Lung (tissue), 11 donors: ENCODE measurements at regions not wholly inside any gene's neighbourhood (a gene's known extent, or its start where the extent isn't known, plus 50 kb on each side); places are given as distances from the start of the nearest gene placed in this dataset.
"Not testable (repeated sequence)": the region's sequence is repeated elsewhere in the genome, so short reads cannot be mapped to it uniquely, and the experiment has no call there.

ENCODE experiments used
- ATAC-seq: fragments of 200-7000 bp; cut with Tn5 transposase; one replicate; pipeline ENCODE4 v1.9.1; 2020; ENCODE audit warnings: moderate number of reproducible peaks; ENCODE audit not compliant: insufficient read depth, low FRiP score
- DNase-seq, 3 donors: peaks; one replicate each; pipeline ENCODE4 v3.0.0-alpha.2; 2013 to 2017
- H3K27ac ChIP-seq, 2 donors: one replicate each; pipeline ENCODE4 v1.5.1; 2013; ENCODE audit warnings: mild to moderate bottlenecking in 2 of 2, moderate library complexity in 2 of 2, control low read depth in 1 of 2, inconsistent platforms in 1 of 2, low read depth in 1 of 2, low read length in 1 of 2
- H3K27me3 ChIP-seq, 3 donors: one replicate each; pipeline ENCODE4 v1.5.1; 2013; ENCODE audit warnings: low read length in 2 of 3; ENCODE audit not compliant: control insufficient read depth in 3 of 3, insufficient read depth in 3 of 3
- H3K36me3 ChIP-seq, 4 donors: one replicate each; pipeline ENCODE4 v1.5.1; 2013; ENCODE audit warnings: low read length in 4 of 4, mild to moderate bottlenecking in 1 of 4, moderate library complexity in 1 of 4; ENCODE audit not compliant: control insufficient read depth in 4 of 4, insufficient read depth in 4 of 4
- H3K4me1 ChIP-seq, 5 donors: one replicate each; pipeline ENCODE4 v1.5.1; 2013; ENCODE audit warnings: low read length in 5 of 5, mild to moderate bottlenecking in 2 of 5, moderate library complexity in 1 of 5; ENCODE audit not compliant: control insufficient read depth in 5 of 5, insufficient read depth in 5 of 5
- H3K4me3 ChIP-seq: one replicate; pipeline ENCODE4 v1.5.1; 2013; ENCODE audit warnings: mild to moderate bottlenecking, control low read depth, moderate library complexity
- H3K9ac ChIP-seq, 2 donors: one replicate each; pipeline ENCODE4 v1.5.1; 2013; ENCODE audit warnings: low read length in 2 of 2, control low read depth in 1 of 2; ENCODE audit not compliant: insufficient read depth in 1 of 2
- H3K9me3 ChIP-seq, 4 donors: one replicate each; pipeline ENCODE4 v1.5.1; 2013; ENCODE audit warnings: low read length in 3 of 4, mild to moderate bottlenecking in 1 of 4, moderate library complexity in 1 of 4; ENCODE audit not compliant: control insufficient read depth in 4 of 4, insufficient read depth in 3 of 4
- CTCF ChIP-seq: IDR thresholded peaks from 2 replicates; pipeline ENCODE4 v1.5.1; 2012; ENCODE audit warnings: mild to moderate bottlenecking; ENCODE audit errors: control extremely low read depth, extremely low read depth
- WGBS, 2 donors: extraction: QIAGEN DNeasy Blood & Tissue Kit; methylation state at CpG; one replicate each; pipeline ENCODE4 v1.1.7; 2013; 5-methylcytosine and 5-hydroxymethylcytosine counted together
- donor health status: control.
- donor health status: control.
- donor health status: Bipolar disorder and iron deficiency.
- donor health status: healthy.
- donor health status: DM: yes; HTN: yes; CAD: no.

DNA sequence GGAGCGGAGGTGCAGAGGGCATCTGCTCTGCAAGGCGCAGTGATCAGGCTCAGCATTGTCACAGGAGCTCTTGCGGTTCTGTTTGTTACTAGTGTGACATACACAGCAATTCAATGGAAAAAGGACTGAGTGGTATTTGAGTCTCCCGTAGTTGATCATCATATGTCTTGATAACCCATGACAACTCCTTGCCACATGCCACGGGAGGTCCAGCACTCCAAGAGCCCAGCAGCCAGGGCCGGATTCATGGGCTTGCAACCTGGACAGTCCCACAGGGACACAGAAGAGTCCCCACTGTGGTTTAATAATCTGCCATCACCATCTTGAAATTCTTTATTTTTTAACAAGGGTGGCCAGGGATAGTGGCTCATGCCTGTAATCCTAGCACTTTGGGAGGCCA, 58.1 kb upstream of the ROPN1B start:
- not testable (repeated sequence) for ATAC-seq, H3K9ac ChIP-seq, H3K36me3 ChIP-seq, H3K4me3 ChIP-seq, H3K4me1 ChIP-seq, DNase-seq, H3K9me3 ChIP-seq, H3K27ac ChIP-seq, H3K27me3 ChIP-seq
- 92 to 95% methylated on average over 6 of the region's 6 CpGs for WGBS, 2 donors

GRCh38 chr3:125914608-125915436, 54.2 kb upstream of the ROPN1B start:
- not testable (repeated sequence) for H3K9me3 ChIP-seq, H3K27me3 ChIP-seq, H3K4me3 ChIP-seq, ATAC-seq, H3K36me3 ChIP-seq
- H3K27ac ChIP-seq: peak overlapping the region; percentile 55 to 85
- H3K4me1 ChIP-seq: peaks cover 0 to 10% (median 0%) of the 10 kb centered on the region in 5 donors
- H3K9ac ChIP-seq: peak overlapping the region in 1 of 2 donors; percentile 76
- 31 to 32% methylated on average over 14 of the region's 14 CpGs for WGBS, 2 donors
- peak; percentile 27 to 48 (median 36) for DNase-seq

- not testable (repeated sequence) for H3K9me3 ChIP-seq, H3K27me3 ChIP-seq, H3K4me1 ChIP-seq, H3K36me3 ChIP-seq, ATAC-seq
- DNase-seq: peak; percentile 45 to 53 (median 53)
- WGBS, 2 donors: 0 to 1% methylated on average over 22 to 30 of the region's 30 CpGs
- Histone ChIP-seq H3K4me3 (peak overlapping the region; percentile 40), H3K9ac (peak overlapping the region in 1 of 2 donors; percentile 76), H3K27ac (peak overlapping the region; percentile 55 to 85)
Observed at GRCh38 chr3:125915437-125915787, 53.6 kb upstream of the ROPN1B start.

GRCh38 chr3:125915792-125916375, 53.1 kb upstream of the ROPN1B start:
- WGBS, 2 donors: 1% methylated on average over 34 to 40 of the region's 40 CpGs
- peak overlapping the region; percentile 40 for H3K4me3 ChIP-seq
- not testable (repeated sequence) for H3K9ac ChIP-seq, H3K36me3 ChIP-seq, H3K27me3 ChIP-seq, H3K9me3 ChIP-seq, H3K4me1 ChIP-seq
- peak overlapping the region; percentile 55 to 85 for H3K27ac ChIP-seq
- DNase-seq (peak; percentile 99 to 100 (median 99)), ATAC-seq (peak; percentile 81)

DNA sequence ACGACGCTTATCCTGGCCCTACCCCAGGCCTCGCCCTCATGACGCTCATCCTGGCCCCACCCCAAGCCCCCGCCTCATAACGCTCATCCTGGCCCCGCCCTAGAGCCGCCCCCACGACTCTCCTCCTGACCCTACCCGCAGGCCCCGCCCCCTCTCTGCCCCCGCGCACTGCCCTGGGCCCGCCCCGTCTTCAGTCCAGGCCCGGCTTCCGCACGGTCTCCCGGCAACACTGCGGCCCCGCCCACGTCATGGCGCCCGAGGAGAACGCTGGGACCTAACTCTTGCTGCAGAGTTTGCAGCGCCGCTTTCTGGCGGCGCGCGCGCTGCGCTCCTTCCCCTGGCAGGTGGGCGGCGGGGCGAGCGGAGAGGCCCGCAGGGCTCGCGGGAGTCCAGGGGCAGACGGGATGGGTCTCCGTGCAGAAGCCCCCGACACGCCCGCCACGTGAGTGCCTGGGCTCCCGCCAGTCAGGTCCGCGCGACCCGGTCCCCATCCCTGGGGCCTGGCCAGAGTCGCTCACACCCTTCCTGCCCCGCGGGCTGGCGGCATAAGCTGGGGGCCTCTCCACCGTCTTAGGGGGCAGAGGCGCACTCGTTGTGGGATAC, 52.5 kb upstream of the ROPN1B start:
- no peaks in the 10 kb centered on the region for H3K36me3 ChIP-seq
- no peaks in the 10 kb centered on the region for H3K27me3 ChIP-seq
- peak overlapping the region; percentile 63 to 94 for H3K27ac ChIP-seq
- DNase-seq (peak; percentile 97 to 99 (median 97)), ATAC-seq (peak; percentile 100)
- H3K4me3 ChIP-seq: peak overlapping the region; percentile 56
- peaks cover 0 to 9% (median 0%) of the 10 kb centered on the region in 5 donors for H3K4me1 ChIP-seq
- peak overlapping the region; percentile 61 to 68 for H3K9ac ChIP-seq
- TF ChIP-seq CTCF: no peak
- WGBS, 2 donors: 0% methylated on average over 54 to 58 of the region's 58 CpGs
- no peaks in the 10 kb centered on the region for H3K9me3 ChIP-seq

DNA sequence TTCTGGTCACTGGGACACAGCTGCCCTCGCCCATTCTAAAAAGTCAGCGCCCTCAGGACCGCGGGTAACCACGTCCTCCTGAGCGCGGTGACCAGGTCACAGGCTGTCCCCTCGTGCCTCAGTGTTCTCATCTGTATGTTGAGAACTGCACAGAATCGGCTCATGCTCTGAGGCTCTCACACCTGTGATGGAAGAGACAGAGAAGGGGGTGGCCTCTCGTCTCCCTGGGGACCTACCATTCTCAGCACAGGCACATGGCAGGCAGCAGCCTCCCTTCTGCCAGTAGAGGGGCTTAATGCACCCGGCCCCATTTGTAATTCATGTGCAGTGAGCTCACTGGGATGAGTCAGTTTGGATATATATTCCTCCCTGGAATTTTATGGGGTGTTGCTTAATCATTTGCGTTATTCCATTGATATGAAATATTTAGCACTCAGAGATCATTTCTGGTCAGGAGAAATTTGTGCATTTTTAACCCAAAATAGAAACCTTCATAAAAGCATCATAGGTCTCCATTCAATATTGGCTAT, 51.9 kb upstream of the ROPN1B start:
- peak overlapping the region; percentile 63 to 94 for H3K27ac ChIP-seq
- H3K27me3 ChIP-seq, H3K9me3 ChIP-seq, ATAC-seq, H3K36me3 ChIP-seq, H3K4me1 ChIP-seq: not testable (repeated sequence)
- DNase-seq: peak in 2 of 3 donors; percentile 29 to 41
- peak overlapping the region; percentile 61 to 68 for H3K9ac ChIP-seq
- peak overlapping the region; percentile 56 for H3K4me3 ChIP-seq
- 5% methylated on average over 12 of the region's 12 CpGs for WGBS, 2 donors

DNA sequence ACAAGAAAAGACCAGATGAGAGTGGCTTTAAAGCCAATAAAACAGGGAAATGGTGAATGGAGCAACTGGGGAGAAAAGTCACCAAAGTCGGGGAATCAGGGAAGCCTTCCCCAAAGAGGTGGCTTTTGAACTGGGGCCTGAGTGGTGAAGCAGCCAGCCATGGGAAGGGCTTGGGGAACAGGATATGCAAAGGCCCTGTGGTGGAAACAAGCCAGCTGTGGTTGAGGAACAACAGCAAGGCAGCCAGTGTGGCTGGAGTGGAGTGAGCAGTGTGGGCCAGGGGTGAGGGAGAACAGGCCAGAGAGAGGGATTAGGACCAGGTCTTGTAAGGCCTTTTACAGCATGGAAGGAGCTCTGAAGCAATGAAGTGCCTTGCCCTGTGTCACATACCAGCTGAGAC, 51.0 kb upstream of the ROPN1B start:
- WGBS, 2 donors: 97 to 100% methylated on average over 1 of the region's 1 CpG
- not testable (repeated sequence) for H3K9me3 ChIP-seq, H3K36me3 ChIP-seq

More for the DNA sequence above, 51.0 kb upstream of the ROPN1B start:
- H3K4me3 ChIP-seq, H3K27ac ChIP-seq, H3K4me1 ChIP-seq, DNase-seq, ATAC-seq, H3K9ac ChIP-seq, H3K27me3 ChIP-seq: not testable (repeated sequence)
